Gastrocnemius medialis (tissue), 4 donors: ENCODE measurements at regions not wholly inside any gene's neighbourhood (a gene's known extent, or its start where the extent isn't known, plus 50 kb on each side); places are given as distances from the start of the nearest gene placed in this dataset.

Experiments
- ATAC-seq, 2 donors: fragments of 150-250 bp; one replicate each; pipeline ENCODE4 v1.9.1; 2016
- DNase-seq, 2 donors: peaks; one replicate each; pipeline ENCODE4 v3.0.0-alpha.2; 2019
- H3K27ac ChIP-seq, 4 donors: fragments of 200-600 bp; sonication (generic); 1 replicate in 1 of 4; 2 replicates in 3 of 4; pipeline ENCODE4 v1.5.1; 2016 to 2018; ENCODE audit warnings: mild to moderate bottlenecking in 2 of 4, moderate library complexity in 1 of 4
- H3K27me3 ChIP-seq, 3 donors: fragments of 200-600 bp; sonication (generic) in 2 of 3; 1 replicate in 1 of 3; 2 replicates in 2 of 3; pipeline versions ENCODE4 v1.5.1 to v1.6.0; 2016 to 2019; ENCODE audit warnings: mild to moderate bottlenecking in 1 of 3, moderate library complexity in 1 of 3
- H3K36me3 ChIP-seq, 2 donors: fragments of 200-600 bp; sonication (generic) in 1 of 2; one replicate each; pipeline ENCODE4 v1.5.1; 2017 to 2018
- H3K4me1 ChIP-seq, 2 donors: fragments of 200-600 bp; sonication (generic) in 1 of 2; one replicate each; pipeline ENCODE4 v1.5.1; 2016 to 2017; ENCODE audit warnings: mild to moderate bottlenecking in 2 of 2
- H3K4me3 ChIP-seq, 4 donors: fragments of 200-600 bp; sonication (generic) in 3 of 4; 1 replicate in 1 of 4; 2 replicates in 3 of 4; pipeline ENCODE4 v1.5.1; 2016 to 2019; ENCODE audit warnings: mild to moderate bottlenecking in 2 of 4
- H3K9me3 ChIP-seq, 3 donors: fragments of 200-600 bp; sonication (generic) in 2 of 3; 1 replicate in 1 of 3; 2 replicates in 2 of 3; pipeline ENCODE4 v1.5.1; 2016 to 2019
- CTCF ChIP-seq, 5 experiments: fragments of 450-650 bp in 3 of 5; fragments of 200-600 bp in 2 of 5; sonication (generic) in 2 of 5; IDR thresholded peaks in 4 of 5; conservative IDR thresholded peaks in 1 of 5; 1 replicate in 4 of 5; 2 replicates in 1 of 5; pipeline ENCODE4 v1.5.1; 2016 to 2019; ENCODE audit warnings: antibody characterized with exemption in 5 of 5, mild to moderate bottlenecking in 3 of 5, moderate library complexity in 3 of 5
- POLR2A ChIP-seq, 2 donors: fragments of 450-650 bp; IDR thresholded peaks; one replicate each; pipeline ENCODE4 v1.6.1; 2017; ENCODE audit warnings: antibody characterized with exemption in 2 of 2, mild to moderate bottlenecking in 2 of 2, moderate library complexity in 2 of 2
- in situ Hi-C, 4 donors: fragments of 200-750 bp; cut with MboI; loops; one replicate each; pipeline versions ENCODE4 v1.15.0 to v1.8.0; 2017; ENCODE audit warnings: low sequenced_read_pairs in 4 of 4
- intact Hi-C: fragments of 100-400 bp; cut with DNase I; formaldehyde crosslinking; loops from one replicate; pipeline ENCODE4 v1.15.1; 2023; ENCODE audit warnings: low total_unique reads

DNA sequence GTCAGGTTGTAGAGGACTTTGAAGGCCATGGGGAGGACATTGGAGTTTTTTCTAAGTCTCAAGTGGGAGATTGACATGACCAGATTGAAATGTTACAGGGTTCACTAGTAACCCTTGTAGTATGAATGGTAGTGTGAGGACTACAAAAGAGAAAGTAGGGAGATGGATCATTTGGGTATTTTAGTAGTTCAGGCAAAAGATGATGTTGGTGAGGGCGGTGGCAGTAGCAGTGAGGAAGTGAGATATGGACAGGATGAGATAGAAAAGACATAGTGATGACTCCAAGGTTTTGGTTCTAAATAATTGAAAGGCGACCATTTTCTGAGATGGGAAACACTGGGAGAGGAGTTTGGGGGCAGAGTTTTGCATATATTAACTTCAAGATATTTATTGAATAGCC, 94.2 kb upstream of the CNTN1 start:
- no peaks in the 10 kb centered on the region for H3K9me3 ChIP-seq
- H3K27ac ChIP-seq = no peak overlapping the region
- H3K27me3 ChIP-seq = no peaks in the 10 kb centered on the region
- H3K4me3 ChIP-seq = no peak overlapping the region
- no peaks in the 10 kb centered on the region for H3K4me1 ChIP-seq
- intact Hi-C loops (no loop called here), in situ Hi-C loops (no loop called here)
- no peak for ATAC-seq
- TF ChIP-seq CTCF (IDR thresholded peaks at IDR 0.05 in 4 of 5, conservative IDR thresholded peaks at IDR 0.05 in 1 of 5) = no peak
- no peak for TF ChIP-seq POLR2A (IDR thresholded peaks at IDR 0.05)
- no peaks in the 10 kb centered on the region for H3K36me3 ChIP-seq
- no peak for DNase-seq

DNA sequence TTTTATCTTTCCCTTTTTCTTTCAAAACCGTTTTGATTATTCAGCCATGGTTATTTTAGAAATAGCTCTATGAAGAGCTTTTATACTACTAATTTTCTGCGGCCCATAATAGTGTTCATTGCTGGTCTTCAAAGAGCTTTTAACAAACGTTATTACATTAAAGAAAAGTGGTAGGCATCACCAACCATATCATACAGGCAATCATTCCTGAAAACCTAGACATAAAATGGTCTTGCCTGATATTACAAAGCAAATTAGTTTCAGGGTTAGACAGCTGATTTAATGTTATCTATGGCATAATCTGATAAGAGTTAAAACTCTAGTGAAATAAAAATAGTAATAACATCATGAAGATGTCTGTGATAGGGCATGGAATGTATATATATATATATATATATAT, 89.7 kb upstream of the CNTN1 start:
- Histone ChIP-seq H3K4me1 (no peaks in the 10 kb centered on the region), H3K27me3 (no peaks in the 10 kb centered on the region), H3K9me3 (no peaks in the 10 kb centered on the region), H3K27ac (no peak overlapping the region), H3K4me3 (no peak overlapping the region), H3K36me3 (no peaks in the 10 kb centered on the region)
- intact Hi-C loops = no loop called here
- ATAC-seq (no peak), DNase-seq (no peak)
- TF ChIP-seq POLR2A (IDR thresholded peaks at IDR 0.05) (no peak), CTCF (IDR thresholded peaks at IDR 0.05 in 4 of 5, conservative IDR thresholded peaks at IDR 0.05 in 1 of 5) (no peak)
- in situ Hi-C loops = no loop called here

GRCh38 chr12:40614923-40615322, 77.3 kb upstream of the CNTN1 start:
- intact Hi-C loops = no loop called here
- H3K4me3 ChIP-seq = no peak overlapping the region
- no peak for DNase-seq
- no peak overlapping the region for H3K27ac ChIP-seq
- no peaks in the 10 kb centered on the region for H3K36me3 ChIP-seq
- ATAC-seq = no peak
- no peak for TF ChIP-seq CTCF (IDR thresholded peaks at IDR 0.05 in 4 of 5, conservative IDR thresholded peaks at IDR 0.05 in 1 of 5)
- no peak for TF ChIP-seq POLR2A (IDR thresholded peaks at IDR 0.05)
- no peaks in the 10 kb centered on the region for H3K27me3 ChIP-seq
- no peaks in the 10 kb centered on the region for H3K4me1 ChIP-seq
- H3K9me3 ChIP-seq = no peaks in the 10 kb centered on the region
- in situ Hi-C loops = no loop called here

GRCh38 chr12:40615590-40615989, 76.6 kb upstream of the CNTN1 start:
- Histone ChIP-seq H3K36me3 (no peaks in the 10 kb centered on the region), H3K27ac (no peak overlapping the region), H3K27me3 (no peaks in the 10 kb centered on the region), H3K4me3 (no peak overlapping the region), H3K4me1 (no peaks in the 10 kb centered on the region), H3K9me3 (no peaks in the 10 kb centered on the region)
- ATAC-seq (no peak), DNase-seq (no peak)
- intact Hi-C loops = no loop called here
- TF ChIP-seq POLR2A (IDR thresholded peaks at IDR 0.05) (no peak), CTCF (IDR thresholded peaks at IDR 0.05 in 4 of 5, conservative IDR thresholded peaks at IDR 0.05 in 1 of 5) (no peak)
- in situ Hi-C loops = no loop called here

DNA sequence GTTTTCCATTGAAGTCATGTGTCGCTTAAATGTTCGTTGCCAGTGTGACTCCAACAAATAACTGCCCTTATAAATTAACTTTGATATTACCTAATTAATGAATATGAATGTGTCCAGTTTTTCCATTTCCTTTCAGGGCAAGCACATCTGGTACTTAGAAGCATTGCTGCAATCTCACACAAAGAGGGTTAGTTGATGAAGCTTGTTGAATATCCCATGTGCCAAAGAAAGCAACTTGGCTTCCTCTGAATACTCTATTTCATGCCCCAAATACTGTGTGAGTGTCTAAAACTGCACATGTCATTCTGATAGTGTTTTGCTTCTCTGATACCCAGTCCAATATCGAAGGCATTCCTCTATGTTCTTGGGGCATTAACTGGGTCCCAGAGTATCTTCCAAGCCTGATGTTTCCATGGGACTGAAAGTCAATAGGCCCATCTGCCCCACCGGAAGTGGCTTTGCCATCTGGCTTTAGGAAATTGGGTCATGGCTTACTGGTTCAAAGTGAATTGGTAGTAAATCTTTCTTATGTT, 75.8 kb upstream of the CNTN1 start:
- DNase-seq = no peak
- intact Hi-C loops = no loop called here
- H3K4me1 ChIP-seq = no peaks in the 10 kb centered on the region

More for the DNA sequence above, 75.8 kb upstream of the CNTN1 start:
- Histone ChIP-seq H3K36me3 (no peaks in the 10 kb centered on the region), H3K27ac (no peak overlapping the region), H3K9me3 (no peaks in the 10 kb centered on the region), H3K27me3 (no peaks in the 10 kb centered on the region), H3K4me3 (no peak overlapping the region)
- TF ChIP-seq POLR2A (IDR thresholded peaks at IDR 0.05) (no peak), CTCF (IDR thresholded peaks at IDR 0.05 in 4 of 5, conservative IDR thresholded peaks at IDR 0.05 in 1 of 5) (no peak)
- in situ Hi-C loops = no loop called here
- no peak for ATAC-seq
